AG04449 (cell line): ENCODE measurements at regions not wholly inside any gene's neighbourhood (a gene's known extent, or its start where the extent isn't known, plus 50 kb on each side); places are given as distances from the start of the nearest gene placed in this dataset.

Source experiments
- CTCF ChIA-PET: fragments of 350-600 bp; formaldehyde crosslinking; extraction: SDS; loops from one replicate; lab custom pipeline; 2021; ENCODE audit warnings: antibody characterized with exemption; lab: Yijun Ruan, JAX
- POLR2A ChIA-PET: fragments of 400-600, 350-600 bp; formaldehyde crosslinking; extraction: SDS; loops from one replicate; lab custom pipeline; 2020; ENCODE audit warnings: antibody characterized with exemption, inconsistent platforms; lab: Yijun Ruan, JAX
- DNase-seq: peaks from one replicate; pipeline ENCODE4 v3.0.0-alpha.2; 2010; ENCODE audit warnings: low read depth, low spot score
- H3K4me3 ChIP-seq: 2 replicates; pipeline ENCODE4 v1.5.1; 2011; ENCODE audit warnings: low read depth, mild to moderate bottlenecking, control low read depth, low read length
- CTCF ChIP-seq: IDR thresholded peaks from one replicate; pipeline ENCODE4 v1.5.1; 2011; ENCODE audit warnings: mild to moderate bottlenecking, moderate library complexity, low read length, control low read depth, inconsistent platforms; ENCODE audit not compliant: insufficient read depth; ENCODE audit errors: missing control alignments

GRCh38 chr1:82044111-82044510 is 243.4 kb downstream of the ADGRL2 start:
- ChIA-PET CTCF (no interaction called here), POLR2A (no interaction called here)
- no peak overlapping the region for H3K4me3 ChIP-seq
- no peak for DNase-seq
- no peak for TF ChIP-seq CTCF

DNA sequence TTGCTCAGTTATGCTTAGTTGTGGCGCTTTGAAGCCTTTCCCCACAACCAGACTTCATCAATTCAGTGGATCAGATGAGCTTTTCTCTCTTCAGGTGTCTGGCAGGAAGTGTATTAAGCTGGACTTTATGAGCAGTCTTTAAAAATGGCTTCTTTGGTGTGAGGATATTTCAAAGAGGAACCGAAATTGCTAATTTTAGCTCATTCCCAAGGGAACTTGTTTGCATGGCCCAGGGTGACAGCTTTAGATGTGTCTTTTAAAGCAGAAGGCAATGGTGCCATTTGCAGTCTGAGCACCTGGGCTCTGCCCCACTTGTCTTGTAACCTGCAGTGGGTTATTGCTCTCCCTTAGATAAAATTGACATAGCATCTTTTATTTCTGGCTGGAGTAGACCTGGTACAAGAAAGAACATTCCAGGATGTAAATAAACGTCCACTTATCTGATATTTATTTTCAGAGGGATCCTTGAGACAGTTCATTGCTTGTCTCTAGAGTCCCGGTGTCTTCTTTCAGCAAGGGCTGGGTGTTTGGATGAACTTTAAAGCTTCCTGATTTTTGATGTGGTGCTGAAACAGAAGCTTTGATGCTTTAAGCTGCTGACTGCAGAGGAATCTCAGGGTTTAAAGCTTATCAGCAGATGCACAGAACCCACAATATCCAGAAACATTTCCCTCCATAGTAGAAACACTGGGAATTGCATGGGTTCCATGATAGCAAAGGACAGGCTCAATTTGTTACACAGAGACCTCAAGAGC is 241.7 kb downstream of the ADGRL2 start:
- CTCF ChIA-PET: no interaction called here
- DNase-seq: no peak
- TF ChIP-seq CTCF: no peak
- POLR2A ChIA-PET: no interaction called here
- H3K4me3 ChIP-seq: no peak overlapping the region
